ENCODE measurements at regions not wholly inside any gene's neighbourhood (a gene's known extent, or its start where the extent isn't known, plus 50 kb on each side); places are given as distances from the start of the nearest gene placed in this dataset.

DNA sequence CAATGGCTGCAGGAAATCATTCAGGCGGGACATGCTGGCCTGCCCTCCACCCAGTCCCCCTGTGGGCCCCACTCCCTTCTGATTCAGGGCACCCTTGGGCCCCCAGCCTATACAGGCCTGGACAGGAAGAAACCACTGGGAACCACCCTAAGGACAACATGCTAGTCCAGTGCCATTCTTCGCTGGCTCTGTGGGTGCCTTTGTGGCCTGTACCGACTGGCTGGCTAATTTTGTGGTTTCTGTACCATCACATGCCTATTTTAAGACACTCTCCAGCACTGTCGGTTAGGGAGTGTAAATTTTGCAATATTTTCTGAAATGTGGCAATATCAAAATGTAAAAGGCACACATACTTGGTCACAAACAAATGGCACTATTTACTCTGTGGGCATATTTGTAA, 61.4 kb upstream of the POLG start (continued):
- TF ChIP-seq, protein P1, sequence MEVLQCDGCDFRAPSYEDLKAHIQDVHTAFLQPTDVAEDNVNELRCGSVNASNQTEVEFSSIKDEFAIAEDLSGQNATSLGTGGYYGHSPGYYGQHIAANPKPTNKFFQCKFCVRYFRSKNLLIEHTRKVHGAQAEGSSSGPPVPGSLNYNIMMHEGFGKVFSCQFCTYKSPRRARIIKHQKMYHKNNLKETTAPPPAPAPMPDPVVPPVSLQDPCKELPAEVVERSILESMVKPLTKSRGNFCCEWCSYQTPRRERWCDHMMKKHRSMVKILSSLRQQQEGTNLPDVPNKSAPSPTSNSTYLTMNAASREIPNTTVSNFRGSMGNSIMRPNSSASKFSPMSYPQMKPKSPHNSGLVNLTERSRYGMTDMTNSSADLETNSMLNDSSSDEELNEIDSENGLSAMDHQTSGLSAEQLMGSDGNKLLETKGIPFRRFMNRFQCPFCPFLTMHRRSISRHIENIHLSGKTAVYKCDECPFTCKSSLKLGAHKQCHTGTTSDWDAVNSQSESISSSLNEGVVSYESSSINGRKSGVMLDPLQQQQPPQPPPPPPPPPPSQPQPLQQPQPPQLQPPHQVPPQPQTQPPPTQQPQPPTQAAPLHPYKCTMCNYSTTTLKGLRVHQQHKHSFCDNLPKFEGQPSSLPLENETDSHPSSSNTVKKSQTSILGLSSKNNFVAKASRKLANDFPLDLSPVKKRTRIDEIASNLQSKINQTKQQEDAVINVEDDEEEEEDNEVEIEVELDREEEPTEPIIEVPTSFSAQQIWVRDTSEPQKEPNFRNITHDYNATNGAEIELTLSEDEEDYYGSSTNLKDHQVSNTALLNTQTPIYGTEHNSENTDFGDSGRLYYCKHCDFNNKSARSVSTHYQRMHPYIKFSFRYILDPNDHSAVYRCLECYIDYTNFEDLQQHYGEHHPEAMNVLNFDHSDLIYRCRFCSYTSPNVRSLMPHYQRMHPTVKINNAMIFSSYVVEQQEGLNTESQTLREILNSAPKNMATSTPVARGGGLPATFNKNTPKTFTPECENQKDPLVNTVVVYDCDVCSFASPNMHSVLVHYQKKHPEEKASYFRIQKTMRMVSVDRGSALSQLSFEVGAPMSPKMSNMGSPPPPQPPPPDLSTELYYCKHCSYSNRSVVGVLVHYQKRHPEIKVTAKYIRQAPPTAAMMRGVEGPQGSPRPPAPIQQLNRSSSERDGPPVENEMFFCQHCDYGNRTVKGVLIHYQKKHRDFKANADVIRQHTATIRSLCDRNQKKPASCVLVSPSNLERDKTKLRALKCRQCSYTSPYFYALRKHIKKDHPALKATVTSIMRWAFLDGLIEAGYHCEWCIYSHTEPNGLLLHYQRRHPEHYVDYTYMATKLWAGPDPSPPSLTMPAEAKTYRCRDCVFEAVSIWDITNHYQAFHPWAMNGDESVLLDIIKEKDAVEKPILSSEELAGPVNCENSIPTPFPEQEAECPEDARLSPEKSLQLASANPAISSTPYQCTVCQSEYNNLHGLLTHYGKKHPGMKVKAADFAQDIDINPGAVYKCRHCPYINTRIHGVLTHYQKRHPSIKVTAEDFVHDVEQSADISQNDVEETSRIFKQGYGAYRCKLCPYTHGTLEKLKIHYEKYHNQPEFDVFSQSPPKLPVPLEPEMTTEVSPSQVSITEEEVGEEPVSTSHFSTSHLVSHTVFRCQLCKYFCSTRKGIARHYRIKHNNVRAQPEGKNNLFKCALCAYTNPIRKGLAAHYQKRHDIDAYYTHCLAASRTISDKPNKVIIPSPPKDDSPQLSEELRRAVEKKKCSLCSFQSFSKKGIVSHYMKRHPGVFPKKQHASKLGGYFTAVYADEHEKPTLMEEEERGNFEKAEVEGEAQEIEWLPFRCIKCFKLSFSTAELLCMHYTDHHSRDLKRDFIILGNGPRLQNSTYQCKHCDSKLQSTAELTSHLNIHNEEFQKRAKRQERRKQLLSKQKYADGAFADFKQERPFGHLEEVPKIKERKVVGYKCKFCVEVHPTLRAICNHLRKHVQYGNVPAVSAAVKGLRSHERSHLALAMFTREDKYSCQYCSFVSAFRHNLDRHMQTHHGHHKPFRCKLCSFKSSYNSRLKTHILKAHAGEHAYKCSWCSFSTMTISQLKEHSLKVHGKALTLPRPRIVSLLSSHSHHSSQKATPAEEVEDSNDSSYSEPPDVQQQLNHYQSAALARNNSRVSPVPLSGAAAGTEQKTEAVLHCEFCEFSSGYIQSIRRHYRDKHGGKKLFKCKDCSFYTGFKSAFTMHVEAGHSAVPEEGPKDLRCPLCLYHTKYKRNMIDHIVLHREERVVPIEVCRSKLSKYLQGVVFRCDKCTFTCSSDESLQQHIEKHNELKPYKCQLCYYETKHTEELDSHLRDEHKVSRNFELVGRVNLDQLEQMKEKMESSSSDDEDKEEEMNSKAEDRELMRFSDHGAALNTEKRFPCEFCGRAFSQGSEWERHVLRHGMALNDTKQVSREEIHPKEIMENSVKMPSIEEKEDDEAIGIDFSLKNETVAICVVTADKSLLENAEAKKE (CRISPR knock-in tag; IDR thresholded peaks at IDR 0.05), result no peak
- TF ChIP-seq POLR2AphosphoS5 (IDR thresholded peaks at IDR 0.05; ENCODE audit: low read depth), result no peak
- TF ChIP-seq EZH2phosphoT487 (IDR thresholded peaks at IDR 0.05; ENCODE audit: unreplicated experiment), result no peak

DNA sequence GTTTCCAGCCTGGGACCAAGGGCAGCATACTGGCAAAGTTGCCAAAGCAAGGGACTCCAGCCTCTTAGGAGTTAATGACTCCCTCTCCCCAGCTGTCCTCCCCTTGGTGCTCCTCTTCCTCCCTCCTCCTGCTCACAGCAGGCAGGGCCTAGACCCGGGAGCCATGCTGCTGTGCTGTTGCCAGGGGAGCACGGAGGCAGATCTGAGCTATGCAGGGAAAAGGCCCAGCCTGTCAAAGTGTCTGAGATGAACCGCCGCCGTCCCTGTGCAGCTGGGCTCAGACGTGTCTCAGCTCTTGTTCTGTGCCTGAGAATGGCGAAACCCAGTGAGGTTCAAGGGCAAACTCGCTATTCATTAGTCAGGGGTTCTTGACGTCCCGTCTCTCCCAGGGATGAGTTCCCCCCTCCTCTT, 60.8 kb upstream of the POLG start:
- Histone ChIP-seq H4K20me1 (replicated peaks; ENCODE audit: insufficient read depth) (peaks cover 30% of the 10 kb centered on the region), H2AFZ (no peak overlapping the region), H3K4me2 (no peak overlapping the region), H3K4me1 (ENCODE audit: insufficient read depth) (peaks cover 47% of the 10 kb centered on the region), H3K27me3 (ENCODE audit: insufficient read depth) (peaks cover 100% of the 10 kb centered on the region), H3K4me3 (no peak overlapping the region), H3K36me3 (ENCODE audit: insufficient read depth) (no peaks in the 10 kb centered on the region; the same call in 1 of the 2 replicates), H3K79me2 (replicated peaks; ENCODE audit: insufficient read depth) (no peaks in the 10 kb centered on the region), H3F3A (replicated peaks; ENCODE audit: low read depth) (peaks cover 14% of the 10 kb centered on the region), H3K9me2 (ENCODE audit: insufficient read depth) (no peaks in the 10 kb centered on the region), H3K27ac (ENCODE audit: low read depth) (no peak overlapping the region)
- Mint-ChIP-seq H3K9me3 (no peaks in the 10 kb centered on the region), H3K4me1 (peaks cover 44% of the 10 kb centered on the region), H3K27ac (no peak overlapping the region), H3K4me3 (no peak overlapping the region), H3K36me3 (ENCODE audit: low read depth) (no peaks in the 10 kb centered on the region; the same call in 2 of the 3 replicates), H3K27me3 (ENCODE audit: insufficient read depth, low read depth, poor library complexity) (peaks cover 99% of the 10 kb centered on the region)
- no peak; the same call in 2 of the 3 replicates for ATAC-seq
- TF ChIP-seq NANOG (IDR thresholded peaks at IDR 0.05; ENCODE audit: borderline replicate concordance), result no peak
- DNase-seq (ENCODE audit: low spot score), result no peak

DNA sequence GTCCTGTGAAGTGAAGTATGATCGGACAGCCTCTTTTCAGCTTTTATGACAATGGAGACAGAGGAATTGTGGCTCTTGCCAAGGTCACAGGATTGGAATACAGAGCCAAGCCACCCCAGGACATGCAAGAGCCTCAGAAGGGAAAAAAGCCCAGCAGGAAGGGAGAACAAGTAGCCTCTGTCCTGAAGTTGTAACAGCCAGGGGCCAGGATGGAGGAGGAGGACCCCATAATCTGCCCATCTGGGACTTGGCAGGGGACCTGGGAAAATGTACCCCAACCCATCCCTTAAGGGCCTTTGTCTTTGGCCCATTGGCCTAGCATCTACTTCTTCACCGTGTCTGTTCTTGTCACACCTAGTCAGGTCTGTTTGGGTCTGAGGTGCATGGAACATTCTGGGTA, 60.4 kb upstream of the POLG start:
- H3K79me2 ChIP-seq (replicated peaks; ENCODE audit: insufficient read depth), result no peaks in the 10 kb centered on the region
- Mint-ChIP-seq H3K9me3 (no peaks in the 10 kb centered on the region), H3K4me1 (peaks cover 48% of the 10 kb centered on the region), H3K27ac (no peak overlapping the region), H3K36me3 (ENCODE audit: low read depth) (no peaks in the 10 kb centered on the region; the same call in 2 of the 3 replicates), H3K4me3 (no peak overlapping the region; the same call in 2 of the 3 replicates), H3K27me3 (ENCODE audit: insufficient read depth, low read depth, poor library complexity) (peaks cover 99% of the 10 kb centered on the region)
- no peak overlapping the region for H3K27ac ChIP-seq (ENCODE audit: low read depth)
- no peak overlapping the region for H3K4me3 ChIP-seq
- H3K27me3 ChIP-seq (ENCODE audit: insufficient read depth), result peaks cover 100% of the 10 kb centered on the region
- H2AFZ ChIP-seq, result no peak overlapping the region
- ATAC-seq (no peak), DNase-seq (ENCODE audit: low spot score) (no peak)
- no peak overlapping the region for H3K4me2 ChIP-seq
- peaks cover 14% of the 10 kb centered on the region; the same call in 1 of the 2 replicates for H3F3A ChIP-seq (replicated peaks; ENCODE audit: low read depth)
- peaks cover 49% of the 10 kb centered on the region for H3K4me1 ChIP-seq (ENCODE audit: insufficient read depth)
- H3K9me2 ChIP-seq (ENCODE audit: insufficient read depth), result no peaks in the 10 kb centered on the region
- H3K36me3 ChIP-seq (ENCODE audit: insufficient read depth), result no peaks in the 10 kb centered on the region; the same call in 1 of the 2 replicates
- peaks cover 30% of the 10 kb centered on the region for H4K20me1 ChIP-seq (replicated peaks; ENCODE audit: insufficient read depth)
- TF ChIP-seq NANOG (IDR thresholded peaks at IDR 0.05; ENCODE audit: borderline replicate concordance) (no peak), JUNB (IDR thresholded peaks at IDR 0.05; ENCODE audit: unreplicated experiment) (no peak), ZNF114 (CRISPR knock-in tag; IDR thresholded peaks at IDR 0.05) (no peak), EZH2phosphoT487 (IDR thresholded peaks at IDR 0.05; ENCODE audit: unreplicated experiment) (no peak), CREB1 (CRISPR knock-in tag; IDR thresholded peaks at IDR 0.05; ENCODE audit: low read depth) (no peak), POLR2AphosphoS5 (IDR thresholded peaks at IDR 0.05; ENCODE audit: low read depth) (no peak), STAT1 (IDR thresholded peaks at IDR 0.05; ENCODE audit: unreplicated experiment) (no peak)
- TF ChIP-seq, protein P2, sequence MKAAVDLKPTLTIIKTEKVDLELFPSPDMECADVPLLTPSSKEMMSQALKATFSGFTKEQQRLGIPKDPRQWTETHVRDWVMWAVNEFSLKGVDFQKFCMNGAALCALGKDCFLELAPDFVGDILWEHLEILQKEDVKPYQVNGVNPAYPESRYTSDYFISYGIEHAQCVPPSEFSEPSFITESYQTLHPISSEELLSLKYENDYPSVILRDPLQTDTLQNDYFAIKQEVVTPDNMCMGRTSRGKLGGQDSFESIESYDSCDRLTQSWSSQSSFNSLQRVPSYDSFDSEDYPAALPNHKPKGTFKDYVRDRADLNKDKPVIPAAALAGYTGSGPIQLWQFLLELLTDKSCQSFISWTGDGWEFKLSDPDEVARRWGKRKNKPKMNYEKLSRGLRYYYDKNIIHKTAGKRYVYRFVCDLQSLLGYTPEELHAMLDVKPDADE (IDR thresholded peaks at IDR 0.05), result no peak
- TF ChIP-seq, protein P3, sequence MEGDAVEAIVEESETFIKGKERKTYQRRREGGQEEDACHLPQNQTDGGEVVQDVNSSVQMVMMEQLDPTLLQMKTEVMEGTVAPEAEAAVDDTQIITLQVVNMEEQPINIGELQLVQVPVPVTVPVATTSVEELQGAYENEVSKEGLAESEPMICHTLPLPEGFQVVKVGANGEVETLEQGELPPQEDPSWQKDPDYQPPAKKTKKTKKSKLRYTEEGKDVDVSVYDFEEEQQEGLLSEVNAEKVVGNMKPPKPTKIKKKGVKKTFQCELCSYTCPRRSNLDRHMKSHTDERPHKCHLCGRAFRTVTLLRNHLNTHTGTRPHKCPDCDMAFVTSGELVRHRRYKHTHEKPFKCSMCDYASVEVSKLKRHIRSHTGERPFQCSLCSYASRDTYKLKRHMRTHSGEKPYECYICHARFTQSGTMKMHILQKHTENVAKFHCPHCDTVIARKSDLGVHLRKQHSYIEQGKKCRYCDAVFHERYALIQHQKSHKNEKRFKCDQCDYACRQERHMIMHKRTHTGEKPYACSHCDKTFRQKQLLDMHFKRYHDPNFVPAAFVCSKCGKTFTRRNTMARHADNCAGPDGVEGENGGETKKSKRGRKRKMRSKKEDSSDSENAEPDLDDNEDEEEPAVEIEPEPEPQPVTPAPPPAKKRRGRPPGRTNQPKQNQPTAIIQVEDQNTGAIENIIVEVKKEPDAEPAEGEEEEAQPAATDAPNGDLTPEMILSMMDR (conservative IDR thresholded peaks at IDR 0.05; ENCODE audit: low read depth in 2 of 2), result no peak
